ENCODE measurements at regions not wholly inside any gene's neighbourhood (a gene's known extent, or its start where the extent isn't known, plus 50 kb on each side); places are given as distances from the start of the nearest gene placed in this dataset.

DNA sequence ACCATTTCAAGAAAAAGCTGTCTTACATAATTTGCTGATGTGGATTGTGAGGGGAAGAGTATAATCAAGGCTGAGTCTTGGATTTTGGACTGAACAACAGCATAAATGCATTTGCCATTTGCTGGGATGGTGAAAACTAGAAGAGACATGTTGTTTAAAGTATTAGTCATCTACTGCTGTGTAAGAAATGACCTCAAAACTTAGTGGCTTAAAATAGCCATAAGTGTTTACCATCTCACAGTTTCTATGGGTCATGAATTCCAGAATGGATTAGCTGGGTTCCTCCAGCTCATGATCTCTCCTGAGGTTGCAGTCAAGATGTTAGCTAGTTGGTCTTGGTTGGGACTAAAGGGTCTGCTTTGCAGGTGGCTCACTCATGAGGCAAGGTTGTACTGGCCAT is 66.2 kb downstream of the SCN11A start:
- Histone ChIP-seq H2BK15ac (ENCODE audit: low read depth, low read length) (peak overlapping the region; percentile 89; the same call in 2 of the 3 replicates), H3K23ac (ENCODE audit: low read depth, low read length) (no peak overlapping the region), H4K8ac (ENCODE audit: low read depth in 2 of 2, low read length in 2 of 2) (peak overlapping the region in 1 of 2 experiments; percentile 71; a peak in 1 of 4 replicates), H3K4me3 (ENCODE audit: insufficient read depth, low read depth, low read length) (no peak overlapping the region), H3K4me1 (ENCODE audit: control insufficient read depth, insufficient read depth, low read length) (peaks cover 22% of the 10 kb centered on the region), H3K4me2 (ENCODE audit: low read depth, low read length) (peak overlapping the region; percentile 55; the same call in 1 of the 2 replicates), H2BK120ac (ENCODE audit: low read depth, low read length) (peak overlapping the region; percentile 94), H3K9me3 (ENCODE audit: control insufficient read depth, insufficient read depth, low read length) (no peaks in the 10 kb centered on the region), H3K18ac (ENCODE audit: low read depth, low read length) (peak overlapping the region; percentile 67; the same call in 1 of the 2 replicates), H4K91ac (ENCODE audit: insufficient read depth, low read depth, low read length) (peak overlapping the region; percentile 67), H3K9me1 (ENCODE audit: insufficient read depth, low read length) (peaks cover 27% of the 10 kb centered on the region), H3K27me3 (ENCODE audit: control insufficient read depth, insufficient read depth, low read length) (no peaks in the 10 kb centered on the region), H2BK20ac (ENCODE audit: low read depth, low read length) (peak overlapping the region; percentile 96), H2AK5ac (ENCODE audit: low read depth, low read length) (peak overlapping the region; percentile 93), H3K27ac (ENCODE audit: insufficient read depth, low read length) (peak overlapping the region; percentile 67), H3K36me3 (ENCODE audit: control insufficient read depth, insufficient read depth, low read length) (no peaks in the 10 kb centered on the region), H4K5ac (ENCODE audit: low read depth, low read length) (peak overlapping the region; percentile 47; the same call in 1 of the 2 replicates), H2AFZ (replicated peaks; ENCODE audit: low read length, poor library complexity) (peak overlapping the region; percentile 62), H3K4ac (ENCODE audit: low read depth, low read length) (peak overlapping the region; percentile 93), H3K9ac (ENCODE audit: low read depth, low read length) (no peak overlapping the region), H4K20me1 (ENCODE audit: insufficient read depth, low read length) (no peaks in the 10 kb centered on the region), H3K56ac (ENCODE audit: extremely low read depth, insufficient read depth, low read length) (peak overlapping the region; percentile 17; the same call in 1 of the 2 replicates), H3K79me1 (ENCODE audit: low read depth in 1 of 2, low read length in 2 of 2) (peaks cover 0 to 18% of the 10 kb centered on the region in 2 experiments; a peak in 3 of 4 replicates), H2BK5ac (ENCODE audit: low read depth, low read length, poor library complexity, severe bottlenecking) (peak overlapping the region; percentile 89), H3K14ac (replicated peaks; ENCODE audit: low read depth, low read length) (peak overlapping the region; percentile 85), H2AK9ac (replicated peaks; ENCODE audit: low read depth, low read length, poor library complexity) (no peak overlapping the region)
- dilution Hi-C loops (cut with HindIII; ENCODE audit: low sequenced_read_pairs, unreplicated experiment): no loop called here
- in situ Hi-C loops (cut with MboI; ENCODE audit: low sequenced_read_pairs): no loop called here
- ChIA-PET CTCF (interaction anchor here (0.7 to 2.3 kb wide), 3 partner anchors 12 to 306 kb away, joined by 3 to 8 read pairs (median 3); no protein-coding TSS in a partner anchor), POLR2A (ENCODE audit: unreplicated experiment) (no interaction called here)
- intact Hi-C loops (cut with micrococcal nuclease): no loop called here
- ATAC-seq (ENCODE audit: low read depth) (peak; percentile 84), DNase-seq (peak; percentile 91)
- no TSS peak for BruUV-seq (replicated peaks)
- TF ChIP-seq CHD1 (IDR thresholded peaks at IDR 0.05; ENCODE audit: low read depth, low read length): no peak
- peak; percentile 77 for TF ChIP-seq FOS (IDR thresholded peaks at IDR 0.05; ENCODE audit: low read depth, low read length)
- TF ChIP-seq CEBPB (IDR thresholded peaks at IDR 0.05; ENCODE audit: low read depth, low read length): 0 out of 2 replicates have a peak, but pooled peaks have one; percentile 15
- TF ChIP-seq, protein P1, sequence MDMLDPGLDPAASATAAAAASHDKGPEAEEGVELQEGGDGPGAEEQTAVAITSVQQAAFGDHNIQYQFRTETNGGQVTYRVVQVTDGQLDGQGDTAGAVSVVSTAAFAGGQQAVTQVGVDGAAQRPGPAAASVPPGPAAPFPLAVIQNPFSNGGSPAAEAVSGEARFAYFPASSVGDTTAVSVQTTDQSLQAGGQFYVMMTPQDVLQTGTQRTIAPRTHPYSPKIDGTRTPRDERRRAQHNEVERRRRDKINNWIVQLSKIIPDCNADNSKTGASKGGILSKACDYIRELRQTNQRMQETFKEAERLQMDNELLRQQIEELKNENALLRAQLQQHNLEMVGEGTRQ (IDR thresholded peaks at IDR 0.05; ENCODE audit: low read depth, low read length): no peak
- TF ChIP-seq RAD21 (IDR thresholded peaks at IDR 0.05; ENCODE audit: low read length): no peak
- 0 out of 2 replicates have a peak, but pooled peaks have one; percentile 30 for TF ChIP-seq MAFK (IDR thresholded peaks at IDR 0.05; ENCODE audit: low read depth, low read length)
- no peak for TF ChIP-seq MXI1 (IDR thresholded peaks at IDR 0.05; ENCODE audit: borderline replicate concordance, low read depth, low read length)

Data from IMR-90 (cell line).